ENCODE measurements at regions not wholly inside any gene's neighbourhood (a gene's known extent, or its start where the extent isn't known, plus 50 kb on each side); places are given as distances from the start of the nearest gene placed in this dataset.

- TF ChIP-seq EP300 (IDR thresholded peaks at IDR 0.05) (no peak), POLR2A (IDR thresholded peaks at IDR 0.05) (no peak), POLR2AphosphoS5 (IDR thresholded peaks at IDR 0.05) (no peak), CTCF (IDR thresholded peaks at IDR 0.05) (no peak)
- Histone ChIP-seq H3K9me3 (no peaks in the 10 kb centered on the region), H3K27ac (no peak overlapping the region), H3K36me3 (no peaks in the 10 kb centered on the region), H3K4me1 (no peaks in the 10 kb centered on the region), H3K27me3 (no peaks in the 10 kb centered on the region), H3K4me3 (no peak overlapping the region)
- intact Hi-C loops (cut with DNase I; ENCODE audit: low total_unique reads) = no loop called here
- DNase-seq = no peak
- WGBS, 5 donors = 91 to 96% (median 93%) methylated on average over 38 to 42 of the region's 42 CpGs
Observed at GRCh38 chr2:239865059-239865639, 160.0 kb downstream of the NDUFA10 start.

GRCh38 chr2:239864247-239865058 lies 160.7 kb downstream of the NDUFA10 start:
- Histone ChIP-seq H3K9me3 (no peaks in the 10 kb centered on the region), H3K4me1 (no peaks in the 10 kb centered on the region), H3K27me3 (no peaks in the 10 kb centered on the region), H3K36me3 (no peaks in the 10 kb centered on the region), H3K27ac (no peak overlapping the region), H3K4me3 (no peak overlapping the region)
- no peak for TF ChIP-seq POLR2A (IDR thresholded peaks at IDR 0.05)
- no peak for TF ChIP-seq POLR2AphosphoS5 (IDR thresholded peaks at IDR 0.05)
- no peak for TF ChIP-seq EP300 (IDR thresholded peaks at IDR 0.05)
- TF ChIP-seq CTCF (IDR thresholded peaks at IDR 0.05) = no peak
- DNase-seq = no peak
- 91 to 94% (median 92%) methylated on average over 25 to 26 of the region's 26 CpGs for WGBS, 5 donors
- intact Hi-C loops (cut with DNase I; ENCODE audit: low total_unique reads) = no loop called here

DNA sequence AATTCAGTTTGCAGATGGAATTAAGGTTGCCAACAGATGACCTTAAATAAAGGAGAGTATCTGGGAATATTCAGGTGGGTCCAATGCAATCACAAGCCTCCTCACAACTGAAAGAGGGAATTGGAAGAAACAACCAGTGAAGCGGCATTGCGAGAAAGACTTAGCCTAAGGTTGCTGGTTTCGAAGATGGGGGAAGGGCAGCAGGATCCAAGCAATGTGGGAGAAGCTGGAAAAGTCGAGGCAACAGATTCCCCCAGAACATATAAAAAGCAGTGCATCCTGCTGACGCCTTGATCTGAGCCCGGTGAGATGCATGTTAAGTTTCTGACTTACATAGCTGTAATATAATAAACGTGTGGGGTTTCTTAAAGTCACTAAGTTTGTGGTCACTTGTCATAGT lies 162.5 kb downstream of the NDUFA10 start:
- no peak for TF ChIP-seq POLR2AphosphoS5 (IDR thresholded peaks at IDR 0.05)
- TF ChIP-seq CTCF (IDR thresholded peaks at IDR 0.05) = no peak
- TF ChIP-seq EP300 (IDR thresholded peaks at IDR 0.05) = no peak
- TF ChIP-seq POLR2A (IDR thresholded peaks at IDR 0.05) = no peak
- H3K27me3 ChIP-seq = peaks cover 0 to 7% (median 0%) of the 10 kb centered on the region in 3 donors
- no peaks in the 10 kb centered on the region for H3K36me3 ChIP-seq
- no peaks in the 10 kb centered on the region for H3K9me3 ChIP-seq
- DNase-seq = no peak
- WGBS, 5 donors = 59 to 76% (median 73%) methylated on average over 7 of the region's 7 CpGs
- intact Hi-C loops (cut with DNase I; ENCODE audit: low total_unique reads) = no loop called here
- no peaks in the 10 kb centered on the region for H3K4me1 ChIP-seq
- no peak overlapping the region for H3K27ac ChIP-seq
- no peak overlapping the region for H3K4me3 ChIP-seq

- no peak overlapping the region for H3K27ac ChIP-seq
- no peaks in the 10 kb centered on the region for H3K36me3 ChIP-seq
- H3K4me3 ChIP-seq = no peak overlapping the region
- no peak for TF ChIP-seq POLR2A (IDR thresholded peaks at IDR 0.05)
- no peak for TF ChIP-seq CTCF (IDR thresholded peaks at IDR 0.05)
- no peak for TF ChIP-seq POLR2AphosphoS5 (IDR thresholded peaks at IDR 0.05)
- TF ChIP-seq EP300 (IDR thresholded peaks at IDR 0.05) = no peak
- intact Hi-C loops (cut with DNase I; ENCODE audit: low total_unique reads) = no loop called here
- WGBS, 5 donors = 10 to 19% (median 14%) methylated on average over 5 of the region's 5 CpGs
- no peaks in the 10 kb centered on the region for H3K9me3 ChIP-seq
- DNase-seq = peak in 1 of 2 donors; percentile 43
- H3K4me1 ChIP-seq = no peaks in the 10 kb centered on the region
- H3K27me3 ChIP-seq = peaks cover 0 to 26% (median 5%) of the 10 kb centered on the region in 3 donors
Observed at GRCh38 chr2:239858179-239858578, 167.0 kb downstream of the NDUFA10 start.

Measured in stomach (tissue), 8 donors.